ENCODE measurements at regions not wholly inside any gene's neighbourhood (a gene's known extent, or its start where the extent isn't known, plus 50 kb on each side); places are given as distances from the start of the nearest gene placed in this dataset.

DNA sequence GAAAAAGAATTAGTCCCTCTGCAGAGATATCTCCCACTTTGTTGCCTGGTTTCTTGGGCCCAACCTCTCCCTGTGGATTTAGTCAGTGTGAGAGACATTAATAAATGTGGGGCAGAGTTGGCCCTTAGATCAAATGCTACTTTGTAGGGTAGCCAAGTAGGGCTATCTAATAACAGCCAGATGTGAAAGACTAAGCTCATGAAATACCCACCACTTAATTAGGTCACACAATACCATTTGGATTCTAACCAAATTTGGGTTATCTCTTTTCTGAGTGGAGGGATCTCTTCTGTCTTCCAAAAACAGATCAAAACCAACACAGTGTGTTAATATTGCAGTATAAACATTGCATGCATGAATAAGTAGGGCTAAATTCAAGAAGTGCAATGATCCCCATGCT lies 626.8 kb upstream of the ZEB2 start:
- Histone ChIP-seq H3K27me3 (ENCODE audit: insufficient read depth, low read depth, severe bottlenecking) (no peaks in the 10 kb centered on the region), H3K36me3 (no peaks in the 10 kb centered on the region), H3K27ac (no peak overlapping the region), H3K4me3 (ENCODE audit: low read depth, low read length) (no peak overlapping the region), H3K9me3 (ENCODE audit: severe bottlenecking) (no peaks in the 10 kb centered on the region)
- no peak for DNase-seq
- TF ChIP-seq, protein P1, sequence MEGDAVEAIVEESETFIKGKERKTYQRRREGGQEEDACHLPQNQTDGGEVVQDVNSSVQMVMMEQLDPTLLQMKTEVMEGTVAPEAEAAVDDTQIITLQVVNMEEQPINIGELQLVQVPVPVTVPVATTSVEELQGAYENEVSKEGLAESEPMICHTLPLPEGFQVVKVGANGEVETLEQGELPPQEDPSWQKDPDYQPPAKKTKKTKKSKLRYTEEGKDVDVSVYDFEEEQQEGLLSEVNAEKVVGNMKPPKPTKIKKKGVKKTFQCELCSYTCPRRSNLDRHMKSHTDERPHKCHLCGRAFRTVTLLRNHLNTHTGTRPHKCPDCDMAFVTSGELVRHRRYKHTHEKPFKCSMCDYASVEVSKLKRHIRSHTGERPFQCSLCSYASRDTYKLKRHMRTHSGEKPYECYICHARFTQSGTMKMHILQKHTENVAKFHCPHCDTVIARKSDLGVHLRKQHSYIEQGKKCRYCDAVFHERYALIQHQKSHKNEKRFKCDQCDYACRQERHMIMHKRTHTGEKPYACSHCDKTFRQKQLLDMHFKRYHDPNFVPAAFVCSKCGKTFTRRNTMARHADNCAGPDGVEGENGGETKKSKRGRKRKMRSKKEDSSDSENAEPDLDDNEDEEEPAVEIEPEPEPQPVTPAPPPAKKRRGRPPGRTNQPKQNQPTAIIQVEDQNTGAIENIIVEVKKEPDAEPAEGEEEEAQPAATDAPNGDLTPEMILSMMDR (IDR thresholded peaks at IDR 0.05; ENCODE audit: low read depth, low read length): no peak

DNA sequence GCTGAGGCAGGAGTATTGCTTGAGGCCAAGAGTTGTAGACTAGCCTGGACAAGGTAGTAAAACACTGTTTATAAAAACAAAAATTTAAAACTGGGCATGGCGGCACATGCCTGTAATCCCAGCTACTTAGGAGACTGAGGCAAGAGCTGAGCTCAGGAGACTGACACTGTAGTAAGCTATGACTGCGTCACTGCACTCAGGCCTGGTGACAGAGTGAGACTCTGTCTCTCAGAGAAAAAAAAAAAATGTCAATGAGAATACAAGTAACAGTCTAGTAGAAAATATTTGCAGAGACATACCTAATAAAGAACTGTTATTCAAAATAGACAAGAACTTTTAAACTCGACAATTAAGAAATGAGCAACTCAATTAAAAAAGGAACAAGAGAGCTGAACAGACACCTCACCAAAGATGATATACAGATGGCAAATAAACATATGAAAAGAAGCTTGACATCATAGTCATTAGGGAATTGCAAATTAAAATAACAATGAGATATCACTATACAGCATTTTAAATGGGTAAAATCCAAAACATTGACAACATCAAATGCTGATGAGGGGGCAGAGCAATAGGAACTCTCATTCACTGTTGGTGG lies 624.3 kb upstream of the ZEB2 start:
- no peak overlapping the region for H3K4me3 ChIP-seq (ENCODE audit: low read depth, low read length)
- no peaks in the 10 kb centered on the region for H3K9me3 ChIP-seq (ENCODE audit: severe bottlenecking)
- TF ChIP-seq, protein P1 (IDR thresholded peaks at IDR 0.05; ENCODE audit: low read depth, low read length): no peak
- no peaks in the 10 kb centered on the region for H3K36me3 ChIP-seq
- no peaks in the 10 kb centered on the region for H3K27me3 ChIP-seq (ENCODE audit: insufficient read depth, low read depth, severe bottlenecking)
- no peak overlapping the region for H3K27ac ChIP-seq
- no peak for DNase-seq

DNA sequence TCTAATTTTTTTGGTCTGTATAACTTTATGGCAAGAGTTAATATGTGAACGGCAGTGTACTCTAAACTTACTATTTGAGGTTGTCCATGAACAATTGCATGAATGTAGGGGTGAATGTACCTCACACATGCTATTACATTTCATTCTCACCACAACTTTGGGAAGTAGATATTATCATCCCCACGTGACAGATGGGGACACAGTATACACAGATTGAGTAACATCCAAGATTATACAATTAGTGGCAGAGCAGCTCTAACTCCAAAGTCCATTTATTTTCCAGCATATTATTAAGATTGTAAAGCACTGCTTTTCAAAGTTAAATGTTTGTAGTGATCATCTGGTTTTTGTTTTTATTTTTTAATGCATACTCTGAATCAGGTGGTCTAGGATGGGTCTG lies 622.1 kb upstream of the ZEB2 start:
- Histone ChIP-seq H3K9me3 (ENCODE audit: severe bottlenecking) (no peaks in the 10 kb centered on the region), H3K4me3 (ENCODE audit: low read depth, low read length) (no peak overlapping the region), H3K27me3 (ENCODE audit: insufficient read depth, low read depth, severe bottlenecking) (no peaks in the 10 kb centered on the region), H3K36me3 (no peaks in the 10 kb centered on the region), H3K27ac (no peak overlapping the region)
- TF ChIP-seq, protein P1 (IDR thresholded peaks at IDR 0.05; ENCODE audit: low read depth, low read length): no peak
- no peak for DNase-seq

DNA sequence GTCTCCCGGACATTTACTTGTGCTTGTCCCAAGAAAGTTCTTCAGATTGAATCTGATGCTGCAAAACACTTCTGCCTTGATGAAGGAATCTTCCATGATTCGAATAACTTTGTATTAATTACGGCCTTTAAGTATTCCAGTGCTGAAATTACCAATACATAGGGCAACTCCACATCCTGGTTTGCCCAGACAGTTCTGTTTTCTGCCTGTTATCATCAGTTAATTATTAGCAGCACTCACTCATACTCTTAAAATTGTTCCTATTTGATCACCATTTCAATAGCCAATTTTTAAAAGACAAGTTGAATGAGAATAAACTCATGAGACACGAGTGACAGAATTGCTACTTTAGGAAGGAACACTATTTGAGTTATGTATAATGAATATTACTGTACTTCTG lies 620.7 kb upstream of the ZEB2 start:
- TF ChIP-seq, protein P1 (IDR thresholded peaks at IDR 0.05; ENCODE audit: low read depth, low read length): no peak
- Histone ChIP-seq H3K36me3 (no peaks in the 10 kb centered on the region), H3K27ac (no peak overlapping the region), H3K27me3 (ENCODE audit: insufficient read depth, low read depth, severe bottlenecking) (no peaks in the 10 kb centered on the region), H3K4me3 (ENCODE audit: low read depth, low read length) (no peak overlapping the region), H3K9me3 (ENCODE audit: severe bottlenecking) (no peaks in the 10 kb centered on the region)
- no peak for DNase-seq

DNA sequence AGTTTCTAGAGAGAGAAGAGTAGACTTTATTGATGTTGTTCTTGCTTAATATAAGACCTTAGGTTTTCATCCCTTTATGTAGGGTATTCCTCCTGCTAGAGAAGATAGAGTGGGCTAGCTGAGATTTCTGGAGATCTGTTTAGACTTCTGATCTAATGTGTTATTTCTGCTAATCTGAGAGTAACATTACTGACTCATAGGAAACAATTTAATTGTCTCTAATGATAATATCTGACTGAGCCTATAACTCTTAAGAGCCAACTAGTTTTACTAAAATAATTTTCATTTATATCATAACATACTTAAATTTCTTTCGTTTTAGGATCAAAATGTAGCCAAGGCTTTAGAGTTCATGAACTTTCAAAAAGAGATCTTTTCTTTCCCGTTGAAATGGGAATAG lies 618.7 kb upstream of the ZEB2 start:
- Histone ChIP-seq H3K36me3 (no peaks in the 10 kb centered on the region), H3K27me3 (ENCODE audit: insufficient read depth, low read depth, severe bottlenecking) (no peaks in the 10 kb centered on the region), H3K27ac (no peak overlapping the region), H3K4me3 (ENCODE audit: low read depth, low read length) (no peak overlapping the region), H3K9me3 (ENCODE audit: severe bottlenecking) (no peaks in the 10 kb centered on the region)
- no peak for DNase-seq
- TF ChIP-seq, protein P1 (IDR thresholded peaks at IDR 0.05; ENCODE audit: low read depth, low read length): no peak

DNA sequence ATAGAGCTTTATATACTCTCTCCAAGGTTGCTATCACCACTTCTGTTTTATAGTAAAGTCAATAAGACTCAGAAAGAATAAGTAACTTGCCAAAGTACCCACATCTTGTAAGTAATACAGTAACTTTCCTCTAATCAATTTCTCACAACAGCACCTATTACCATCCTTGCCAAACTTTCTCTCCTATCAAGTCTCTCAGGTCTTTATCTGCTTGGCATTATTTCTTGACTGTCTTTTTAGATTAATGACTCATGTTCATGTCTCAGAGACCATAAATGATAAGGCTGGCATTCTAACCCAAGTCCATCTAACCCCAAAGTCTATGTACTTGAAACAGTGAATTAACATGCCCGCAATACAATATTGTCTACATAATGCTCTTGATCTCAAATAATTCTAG lies 618.0 kb upstream of the ZEB2 start:
- Histone ChIP-seq H3K36me3 (no peaks in the 10 kb centered on the region), H3K4me3 (ENCODE audit: low read depth, low read length) (no peak overlapping the region), H3K27ac (no peak overlapping the region), H3K9me3 (ENCODE audit: severe bottlenecking) (no peaks in the 10 kb centered on the region), H3K27me3 (ENCODE audit: insufficient read depth, low read depth, severe bottlenecking) (no peaks in the 10 kb centered on the region)
- DNase-seq: no peak
- TF ChIP-seq, protein P1 (IDR thresholded peaks at IDR 0.05; ENCODE audit: low read depth, low read length): no peak

All from WERI-Rb-1 (cell line).